B cell (primary cell): ENCODE measurements at regions not wholly inside any gene's neighbourhood (a gene's known extent, or its start where the extent isn't known, plus 50 kb on each side); places are given as distances from the start of the nearest gene placed in this dataset.

Experiments used
- ATAC-seq: fragments of 200-7000 bp; cut with Tn5 transposase; one replicate; pipeline ENCODE4 v1.10.0; 2021; ENCODE audit warnings: low read depth, mild to moderate bottlenecking, moderate number of reproducible peaks, moderate library complexity
- CTCF ChIA-PET: fragments of 350-600 bp; sonication (Branson Sonifier 250); formaldehyde crosslinking; loops from one replicate; lab custom pipeline; 2021; ENCODE audit warnings: antibody characterized with exemption, inconsistent platforms; lab: Charles Lee
- POLR2A ChIA-PET: fragments of 350-600 bp; sonication (Branson Sonifier 250); formaldehyde crosslinking; loops from one replicate; lab custom pipeline; 2021; ENCODE audit warnings: antibody characterized with exemption; lab: Charles Lee
- DNase-seq: peaks from one replicate; pipeline ENCODE4 v3.0.0; 2013
- H2AFZ ChIP-seq: 2 replicates; pipeline ENCODE4 v1.6.1; 2012; ENCODE audit warnings: mild to moderate bottlenecking, low read depth, low read length; ENCODE audit not compliant: insufficient read depth, poor library complexity, severe bottlenecking
- H3K27ac ChIP-seq, 2 donors: 1 replicate in 1 of 2; 2 replicates in 1 of 2; pipeline ENCODE4 v1.5.1; 2012 to 2013; ENCODE audit warnings: low read length in 2 of 2, mild to moderate bottlenecking in 2 of 2, moderate library complexity in 1 of 2
- H3K27me3 ChIP-seq, 4 experiments: fragments of 200-600 bp in 1 of 4; sonication (generic) in 1 of 4; replicated peaks in 1 of 4; 1 replicate in 2 of 4; 2 replicates in 2 of 4; pipeline versions ENCODE4 v1.6.1 to v1.7.0; 2013 to 2016; ENCODE audit warnings: low read length in 3 of 4, mild to moderate bottlenecking in 2 of 4, mixed read lengths in 1 of 4, moderate library complexity in 1 of 4; ENCODE audit not compliant: insufficient read depth in 4 of 4, control insufficient read depth in 3 of 4; ENCODE audit errors: control extremely low read depth in 1 of 4
- H3K36me3 ChIP-seq, 2 experiments: replicated peaks in 1 of 2; 1 replicate in 1 of 2; 2 replicates in 1 of 2; pipeline versions ENCODE4 v1.6.1 to v1.7.1; 2013; ENCODE audit warnings: low read length in 1 of 2; ENCODE audit not compliant: insufficient read depth in 2 of 2, control insufficient read depth in 1 of 2; ENCODE audit errors: control extremely low read depth in 1 of 2, extremely low read depth in 1 of 2
- H3K4me1 ChIP-seq, 2 donors: fragments of 200-600 bp in 1 of 2; sonication (generic) in 1 of 2; 1 replicate in 1 of 2; 2 replicates in 1 of 2; pipeline versions ENCODE4 v1.5.1 to v1.6.1; 2013 to 2017; ENCODE audit warnings: low read length in 2 of 2; ENCODE audit not compliant: control insufficient read depth in 2 of 2, insufficient read depth in 2 of 2
- H3K4me2 ChIP-seq: replicated peaks from 2 replicates; pipeline ENCODE3; 2012; ENCODE audit warnings: mild to moderate bottlenecking, low read depth, low read length; ENCODE audit not compliant: poor library complexity, severe bottlenecking
- H3K4me3 ChIP-seq, 5 experiments: fragments of 200-600 bp in 1 of 5; sonication (generic) in 1 of 5; 1 replicate in 3 of 5; 2 replicates in 2 of 5; pipeline versions ENCODE4 v1.5.1 to v1.7.0; 2011 to 2016; ENCODE audit warnings: low read length in 4 of 5, mild to moderate bottlenecking in 4 of 5, low read depth in 2 of 5, control low read depth in 1 of 5, moderate library complexity in 1 of 5; ENCODE audit not compliant: insufficient read depth in 1 of 5; ENCODE audit errors: control extremely low read depth in 1 of 5, extremely low read depth in 1 of 5
- H3K79me2 ChIP-seq: fragments of 200-600 bp; sonication (generic); one replicate; pipeline ENCODE4 v1.6.0; 2016; ENCODE audit warnings: low read length; ENCODE audit not compliant: control insufficient read depth, insufficient read depth
- H3K9ac ChIP-seq: fragments of 200-600 bp; sonication (generic); 2 replicates; pipeline ENCODE4 v1.6.1; 2017; ENCODE audit warnings: mild to moderate bottlenecking, low read length, moderate library complexity
- H3K9me3 ChIP-seq, 3 donors: one replicate each; pipeline versions ENCODE4 v1.6.1 to v1.7.1; 2013; ENCODE audit warnings: low read length in 2 of 3; ENCODE audit not compliant: control insufficient read depth in 2 of 3, insufficient read depth in 1 of 3; ENCODE audit errors: control extremely low read depth in 1 of 3
- H4K20me1 ChIP-seq: 2 replicates; pipeline ENCODE4 v1.6.0; 2012; ENCODE audit warnings: mild to moderate bottlenecking, low read length; ENCODE audit not compliant: insufficient read depth, control insufficient read depth, poor library complexity, severe bottlenecking
- H3K27ac Mint-ChIP-seq: one replicate; pipeline ENCODE4 v1.8.0; 2021; ENCODE audit warnings: mixed read lengths
- H3K27me3 Mint-ChIP-seq: one replicate; pipeline ENCODE4 v1.8.0; 2021; ENCODE audit warnings: mixed read lengths
- H3K4me1 Mint-ChIP-seq: one replicate; pipeline ENCODE4 v1.8.0; 2021; ENCODE audit warnings: mixed read lengths
- H3K4me3 Mint-ChIP-seq: one replicate; pipeline ENCODE4 v1.8.0; 2021; ENCODE audit warnings: mixed read lengths
- H3K9me3 Mint-ChIP-seq: one replicate; pipeline ENCODE4 v1.8.0; 2022; ENCODE audit warnings: mixed read lengths; ENCODE audit not compliant: insufficient read depth
- EZH2 ChIP-seq: IDR thresholded peaks from 2 replicates; pipeline ENCODE4 v1.6.1; 2012; ENCODE audit warnings: borderline replicate concordance, low read depth, mild to moderate bottlenecking, moderate library complexity, low read length; ENCODE audit not compliant: insufficient read depth, poor library complexity, severe bottlenecking
- WGBS: methylation state at CpG from one replicate; pipeline ENCODE4 v1.1.5; 2013; ENCODE audit warnings: missing lambda C conversion rate; ENCODE audit not compliant: insufficient coverage; 5-methylcytosine and 5-hydroxymethylcytosine counted together
- intact Hi-C: fragments of 100-400 bp; cut with micrococcal nuclease; formaldehyde crosslinking; loops from one replicate; pipeline ENCODE4 v1.10.0; 2022
- TF ChIP-seq, protein P1 (sequence below): fragments of 200-600 bp; IDR thresholded peaks from one replicate; pipeline ENCODE4 v1.8.0; 2022; ENCODE audit warnings: antibody characterized with exemption, mild to moderate bottlenecking

DNA sequence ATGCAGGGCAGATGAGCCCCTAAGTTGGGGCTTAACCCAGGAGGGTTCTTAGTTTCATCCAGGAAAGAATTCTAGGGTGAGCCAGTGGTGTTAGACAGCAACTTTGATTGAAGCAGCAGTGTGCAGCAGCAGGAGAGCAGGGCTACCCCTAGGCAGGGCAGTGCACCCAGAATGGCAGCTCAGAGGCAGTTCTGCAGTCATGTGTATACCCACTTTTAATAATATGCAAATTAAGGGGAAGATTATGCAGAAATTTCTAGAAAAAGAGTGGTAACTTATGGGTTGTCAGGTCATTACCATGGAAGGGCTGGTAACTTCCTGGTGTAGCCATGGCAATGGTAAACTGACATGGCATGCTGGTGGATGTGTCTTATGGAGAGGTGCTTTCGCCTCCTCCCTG lies 297.5 kb downstream of the PCNX1 start:
- no peak overlapping the region for H3K4me3 Mint-ChIP-seq
- Histone ChIP-seq H3K4me1 (no peaks in the 10 kb centered on the region), H3K9ac (no peak overlapping the region), H3K27ac (no peak overlapping the region), H3K4me2 (no peak overlapping the region), H3K79me2 (no peaks in the 10 kb centered on the region), H2AFZ (no peak overlapping the region), H3K27me3 (peaks cover 0 to 8% (median 0%) of the 10 kb centered on the region in 4 experiments), H3K4me3 (no peak overlapping the region), H3K36me3 (no peaks in the 10 kb centered on the region), H3K9me3 (peaks cover 0 to 10% (median 0%) of the 10 kb centered on the region in 3 donors), H4K20me1 (no peaks in the 10 kb centered on the region)
- H3K4me1 Mint-ChIP-seq, result no peaks in the 10 kb centered on the region
- WGBS, result 100% methylated on average over 1 of the region's 1 CpG
- DNase-seq, result no peak
- peaks cover 4% of the 10 kb centered on the region for H3K9me3 Mint-ChIP-seq
- peaks cover 5% of the 10 kb centered on the region for H3K27me3 Mint-ChIP-seq
- ATAC-seq, result no peak
- intact Hi-C loops, result no loop called here
- POLR2A ChIA-PET, result no interaction called here
- CTCF ChIA-PET, result no interaction called here
- no peak overlapping the region for H3K27ac Mint-ChIP-seq
- TF ChIP-seq, protein P1, sequence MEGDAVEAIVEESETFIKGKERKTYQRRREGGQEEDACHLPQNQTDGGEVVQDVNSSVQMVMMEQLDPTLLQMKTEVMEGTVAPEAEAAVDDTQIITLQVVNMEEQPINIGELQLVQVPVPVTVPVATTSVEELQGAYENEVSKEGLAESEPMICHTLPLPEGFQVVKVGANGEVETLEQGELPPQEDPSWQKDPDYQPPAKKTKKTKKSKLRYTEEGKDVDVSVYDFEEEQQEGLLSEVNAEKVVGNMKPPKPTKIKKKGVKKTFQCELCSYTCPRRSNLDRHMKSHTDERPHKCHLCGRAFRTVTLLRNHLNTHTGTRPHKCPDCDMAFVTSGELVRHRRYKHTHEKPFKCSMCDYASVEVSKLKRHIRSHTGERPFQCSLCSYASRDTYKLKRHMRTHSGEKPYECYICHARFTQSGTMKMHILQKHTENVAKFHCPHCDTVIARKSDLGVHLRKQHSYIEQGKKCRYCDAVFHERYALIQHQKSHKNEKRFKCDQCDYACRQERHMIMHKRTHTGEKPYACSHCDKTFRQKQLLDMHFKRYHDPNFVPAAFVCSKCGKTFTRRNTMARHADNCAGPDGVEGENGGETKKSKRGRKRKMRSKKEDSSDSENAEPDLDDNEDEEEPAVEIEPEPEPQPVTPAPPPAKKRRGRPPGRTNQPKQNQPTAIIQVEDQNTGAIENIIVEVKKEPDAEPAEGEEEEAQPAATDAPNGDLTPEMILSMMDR, result no peak
- no peak for TF ChIP-seq EZH2

DNA sequence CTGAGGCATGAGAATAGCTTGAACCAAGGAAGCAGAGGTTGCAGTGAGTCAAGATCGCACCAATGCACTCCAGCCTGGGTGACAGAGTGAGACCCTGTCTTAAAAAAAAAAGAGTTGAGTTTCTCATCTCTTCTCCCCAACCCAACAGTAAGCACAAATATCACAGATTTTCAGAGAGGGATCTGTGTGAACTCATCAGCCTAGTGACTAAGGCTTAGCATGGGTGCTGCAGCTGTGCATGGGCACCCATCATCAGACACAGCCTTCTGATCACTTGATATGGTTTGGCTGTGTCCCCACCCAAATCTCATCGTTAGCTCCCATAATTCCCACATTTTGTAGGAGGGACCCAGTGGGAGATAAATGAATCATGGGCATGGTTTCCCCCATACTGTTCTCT lies 298.9 kb downstream of the PCNX1 start:
- intact Hi-C loops, result no loop called here
- H3K79me2 ChIP-seq, result no peaks in the 10 kb centered on the region
- peaks cover 0 to 4% (median 0%) of the 10 kb centered on the region in 4 experiments for H3K27me3 ChIP-seq
- H3K9me3 Mint-ChIP-seq, result peaks cover 4% of the 10 kb centered on the region
- no peaks in the 10 kb centered on the region for H3K4me1 ChIP-seq
- WGBS, result no CpG with 5 or more reads among the region's 2 CpGs
- H3K4me3 Mint-ChIP-seq, result no peak overlapping the region
- H4K20me1 ChIP-seq, result no peaks in the 10 kb centered on the region
- H3K4me2 ChIP-seq, result no peak overlapping the region
- TF ChIP-seq, protein P1, result no peak
- no peak for TF ChIP-seq EZH2
- ATAC-seq (no peak), DNase-seq (no peak)
- no peak overlapping the region for H3K27ac Mint-ChIP-seq
- H3K9me3 ChIP-seq, result peaks cover 0 to 10% (median 0%) of the 10 kb centered on the region in 3 donors
- ChIA-PET POLR2A (no interaction called here), CTCF (no interaction called here)
- no peak overlapping the region for H3K27ac ChIP-seq
- H3K27me3 Mint-ChIP-seq, result peaks cover 7% of the 10 kb centered on the region
- no peaks in the 10 kb centered on the region for H3K4me1 Mint-ChIP-seq
- H3K4me3 ChIP-seq, result no peak overlapping the region
- H2AFZ ChIP-seq, result no peak overlapping the region
- no peak overlapping the region for H3K9ac ChIP-seq
- H3K36me3 ChIP-seq, result no peaks in the 10 kb centered on the region
